ENCODE measurements at regions not wholly inside any gene's neighbourhood (a gene's known extent, or its start where the extent isn't known, plus 50 kb on each side); places are given as distances from the start of the nearest gene placed in this dataset.

GRCh38 chr2:7730449-7730848 is 813.2 kb downstream of the RNF144A start:
- TF ChIP-seq EZH2 (IDR thresholded peaks at IDR 0.05; ENCODE audit: borderline replicate concordance, low read depth, low read length, poor library complexity, severe bottlenecking) (no peak), CTCF (conservative IDR thresholded peaks at IDR 0.05; ENCODE audit: low read depth, low read length) (no peak)
- Histone ChIP-seq H3K27me3 (replicated peaks; ENCODE audit: insufficient read depth, low read depth, low read length, poor library complexity) (no peaks in the 10 kb centered on the region), H3K9me3 (ENCODE audit: low read depth, low read length, poor library complexity, severe bottlenecking) (no peaks in the 10 kb centered on the region), H3K36me3 (ENCODE audit: insufficient read depth, low read length, poor library complexity, severe bottlenecking) (no peaks in the 10 kb centered on the region), H3K4me1 (ENCODE audit: insufficient read depth, low read length, poor library complexity, severe bottlenecking) (peaks cover 6% of the 10 kb centered on the region), H3K4me3 (ENCODE audit: low read depth, low read length, poor library complexity, severe bottlenecking) (no peak overlapping the region), H3K27ac (ENCODE audit: low read depth, low read length, poor library complexity, severe bottlenecking) (no peak overlapping the region)
- intact Hi-C loops (cut with micrococcal nuclease; ENCODE audit: unreplicated experiment) = loop anchor here (5.0 to 10.0 kb wide), 2 partner anchors 654 to 952 kb away; partner anchors contain the start of gene ID2
- DNase-seq (ENCODE audit: low spot score) = no peak
- CTCF ChIA-PET = no interaction called here
- POLR2A ChIA-PET (ENCODE audit: low non-redundant PET) = no interaction called here
- BruUV-seq (replicated peaks) = no TSS peak

GRCh38 chr2:7730990-7731389 is 813.8 kb downstream of the RNF144A start:
- H3K4me3 ChIP-seq (ENCODE audit: low read depth, low read length, poor library complexity, severe bottlenecking) = no peak overlapping the region
- no peak for DNase-seq (ENCODE audit: low spot score)
- H3K4me1 ChIP-seq (ENCODE audit: insufficient read depth, low read length, poor library complexity, severe bottlenecking) = peaks cover under 1% of the 10 kb centered on the region
- TF ChIP-seq EZH2 (IDR thresholded peaks at IDR 0.05; ENCODE audit: borderline replicate concordance, low read depth, low read length, poor library complexity, severe bottlenecking) (no peak), CTCF (conservative IDR thresholded peaks at IDR 0.05; ENCODE audit: low read depth, low read length) (no peak)
- ChIA-PET CTCF (no interaction called here), POLR2A (ENCODE audit: low non-redundant PET) (no interaction called here)
- no peaks in the 10 kb centered on the region for H3K36me3 ChIP-seq (ENCODE audit: insufficient read depth, low read length, poor library complexity, severe bottlenecking)
- no TSS peak for BruUV-seq (replicated peaks)
- no peaks in the 10 kb centered on the region for H3K27me3 ChIP-seq (replicated peaks; ENCODE audit: insufficient read depth, low read depth, low read length, poor library complexity)
- no peak overlapping the region for H3K27ac ChIP-seq (ENCODE audit: low read depth, low read length, poor library complexity, severe bottlenecking)
- intact Hi-C loops (cut with micrococcal nuclease; ENCODE audit: unreplicated experiment) = loop anchor here (5.0 to 10.0 kb wide), 2 partner anchors 654 to 951 kb away; partner anchors contain the start of gene ID2
- H3K9me3 ChIP-seq (ENCODE audit: low read depth, low read length, poor library complexity, severe bottlenecking) = no peaks in the 10 kb centered on the region

- Histone ChIP-seq H3K27me3 (replicated peaks; ENCODE audit: insufficient read depth, low read depth, low read length, poor library complexity) (no peaks in the 10 kb centered on the region), H3K9me3 (ENCODE audit: low read depth, low read length, poor library complexity, severe bottlenecking) (no peaks in the 10 kb centered on the region), H3K27ac (ENCODE audit: low read depth, low read length, poor library complexity, severe bottlenecking) (no peak overlapping the region), H3K4me1 (ENCODE audit: insufficient read depth, low read length, poor library complexity, severe bottlenecking) (no peaks in the 10 kb centered on the region), H3K36me3 (ENCODE audit: insufficient read depth, low read length, poor library complexity, severe bottlenecking) (no peaks in the 10 kb centered on the region), H3K4me3 (ENCODE audit: low read depth, low read length, poor library complexity, severe bottlenecking) (no peak overlapping the region)
- DNase-seq (ENCODE audit: low spot score) = no peak
- intact Hi-C loops (cut with micrococcal nuclease; ENCODE audit: unreplicated experiment) = loop anchor here (5.0 to 10.0 kb wide), 2 partner anchors 652 to 950 kb away; partner anchors contain the start of gene ID2
- TF ChIP-seq CTCF (conservative IDR thresholded peaks at IDR 0.05; ENCODE audit: low read depth, low read length) = no peak
- TF ChIP-seq EZH2 (IDR thresholded peaks at IDR 0.05; ENCODE audit: borderline replicate concordance, low read depth, low read length, poor library complexity, severe bottlenecking) = no peak
- BruUV-seq (replicated peaks) = no TSS peak
- POLR2A ChIA-PET (ENCODE audit: low non-redundant PET) = interaction anchor here (0.6 kb wide), 1 partner anchor 530 kb away, joined by 3 read pairs; no protein-coding TSS in a partner anchor
- CTCF ChIA-PET = no interaction called here
These were observed 815.3 kb downstream of the RNF144A start for GRCh38 chr2:7732497-7732896.
